ENCODE measurements at regions not wholly inside any gene's neighbourhood (a gene's known extent, or its start where the extent isn't known, plus 50 kb on each side); places are given as distances from the start of the nearest gene placed in this dataset.

GRCh38 chr9:88722753-88723152 is 187.8 kb downstream of the NXNL2 start:
- TF ChIP-seq CTCF (IDR thresholded peaks at IDR 0.05): no peak
- TF ChIP-seq POLR2A (IDR thresholded peaks at IDR 0.05): no peak
